Stimulated activated naive B cell treated with anti-CD40 and anti-IgM and Interleukin-4, amounts not matched to agents 10 μg/mL and 1 μg/mL and 100 μg/mL, for 72 hours (primary cell): ENCODE measurements at regions not wholly inside any gene's neighbourhood (a gene's known extent, or its start where the extent isn't known, plus 50 kb on each side); places are given as distances from the start of the nearest gene placed in this dataset.
A peak's percentile ranks its signal among the peaks of the same experiment; 100 is the strongest.

Source experiments
- ATAC-seq, 2 donors: fragments of 150-1000 bp; cut with Tn5 transposase; replicated peaks; 2 replicates each; pipeline ENCODE4 v1.10.0; 2021; ENCODE audit warnings: moderate library complexity in 1 of 2
- DNase-seq: peaks from one replicate; pipeline ENCODE4 v3.0.0; 2021
- H3K27ac Mint-ChIP-seq: one replicate; pipeline ENCODE4 v1.8.0; 2022; ENCODE audit warnings: mild to moderate bottlenecking, mixed read lengths
- H3K27me3 Mint-ChIP-seq, 2 donors: one replicate each; pipeline ENCODE4 v1.8.0; 2022; ENCODE audit warnings: mixed read lengths in 2 of 2
- H3K36me3 Mint-ChIP-seq, 2 donors: one replicate each; pipeline ENCODE4 v1.8.0; 2022; ENCODE audit warnings: mixed read lengths in 2 of 2, mild to moderate bottlenecking in 1 of 2
- H3K4me1 Mint-ChIP-seq, 2 donors: one replicate each; pipeline ENCODE4 v1.8.0; 2022; ENCODE audit warnings: mixed read lengths in 2 of 2, mild to moderate bottlenecking in 1 of 2
- H3K4me3 Mint-ChIP-seq, 2 donors: one replicate each; pipeline ENCODE4 v1.8.0; 2022; ENCODE audit warnings: mild to moderate bottlenecking in 2 of 2, mixed read lengths in 2 of 2, moderate library complexity in 1 of 2
- H3K9me3 Mint-ChIP-seq, 2 donors: one replicate each; pipeline ENCODE4 v1.8.0; 2022; ENCODE audit warnings: mixed read lengths in 2 of 2, mild to moderate bottlenecking in 1 of 2

DNA sequence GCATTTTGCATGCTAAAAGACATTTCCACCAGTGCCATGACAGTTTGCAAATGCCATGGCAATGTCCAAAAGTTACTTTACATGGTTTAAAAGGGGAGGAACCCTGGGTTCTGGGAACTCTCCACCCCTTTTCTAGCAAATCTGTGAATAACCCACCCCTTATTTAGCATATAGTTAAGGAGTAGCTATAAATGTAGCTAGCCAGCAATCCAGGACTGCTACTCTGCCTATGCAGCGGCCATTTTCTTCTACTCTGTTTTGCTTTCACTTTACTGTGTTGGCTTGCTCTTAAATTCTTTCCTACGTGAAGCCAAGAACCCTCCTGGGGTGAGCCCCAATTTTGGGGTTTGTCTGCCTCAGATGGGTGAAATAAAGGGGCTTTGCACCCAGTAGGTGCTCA, 141.0 kb downstream of the PTPN11 start:
- Mint-ChIP-seq H3K27ac (no peak overlapping the region), H3K4me3 (no peak overlapping the region), H3K36me3 (no peaks in the 10 kb centered on the region), H3K4me1 (no peaks in the 10 kb centered on the region), H3K9me3 (no peaks in the 10 kb centered on the region), H3K27me3 (peaks cover 9 to 28% of the 10 kb centered on the region in 2 donors)
- DNase-seq (no peak), ATAC-seq (no peak)

DNA sequence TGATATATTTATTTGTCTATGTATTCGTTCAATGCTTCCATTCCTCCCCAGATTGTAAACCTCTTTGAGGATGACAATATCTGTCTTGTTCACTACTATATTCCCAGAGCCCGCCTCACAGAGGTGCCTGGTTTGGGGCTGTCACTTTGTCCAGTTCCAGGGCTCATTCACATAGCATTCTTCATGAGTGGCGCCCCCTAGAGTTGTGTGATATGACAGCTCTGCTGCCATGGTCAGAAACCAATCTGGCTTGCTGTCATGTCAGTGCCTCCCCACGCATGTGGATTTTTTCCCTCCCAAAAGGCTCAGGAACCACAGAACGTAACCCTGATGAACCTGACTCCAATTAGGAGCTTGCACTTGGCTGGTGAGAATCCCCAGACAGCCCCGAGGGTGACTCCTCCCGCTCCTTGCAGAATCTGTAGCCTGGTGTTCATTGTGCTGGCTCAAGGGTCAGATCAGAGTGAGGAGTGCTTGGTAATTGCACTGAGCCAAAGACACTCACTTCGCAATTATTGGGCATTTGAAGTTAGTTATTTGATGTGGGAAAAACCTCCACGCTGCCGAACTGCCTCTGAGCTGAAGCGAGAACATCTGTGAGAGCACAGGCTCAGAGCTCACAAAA, 145.5 kb downstream of the PTPN11 start:
- Mint-ChIP-seq H3K27me3 (peaks cover 26 to 27% of the 10 kb centered on the region in 2 donors), H3K9me3 (no peaks in the 10 kb centered on the region), H3K4me1 (no peaks in the 10 kb centered on the region), H3K4me3 (no peak overlapping the region), H3K36me3 (no peaks in the 10 kb centered on the region), H3K27ac (no peak overlapping the region)
- ATAC-seq (no peak), DNase-seq (no peak)

DNA sequence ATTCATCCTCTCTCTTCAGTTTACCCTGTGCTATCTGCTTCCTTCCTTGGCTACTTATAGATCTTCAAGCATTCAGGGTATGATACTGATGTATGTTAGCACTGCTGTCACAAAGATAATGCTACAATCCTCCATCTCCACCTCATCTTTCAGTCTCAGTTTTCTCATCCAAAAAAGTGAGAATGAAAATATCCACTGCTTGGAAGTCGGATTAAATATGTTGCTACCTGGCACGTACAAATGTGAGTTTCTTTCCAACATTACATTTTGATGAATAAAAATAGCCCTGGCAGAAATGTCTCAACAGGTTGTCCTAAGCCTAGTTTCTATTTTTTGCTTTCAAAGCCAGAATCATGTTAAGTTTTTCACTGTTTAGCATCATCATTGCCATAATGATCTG, 149.9 kb downstream of the PTPN11 start:
- H3K27me3 Mint-ChIP-seq, result peaks cover 29 to 56% of the 10 kb centered on the region in 2 donors
- ATAC-seq, result no peak

DNA sequence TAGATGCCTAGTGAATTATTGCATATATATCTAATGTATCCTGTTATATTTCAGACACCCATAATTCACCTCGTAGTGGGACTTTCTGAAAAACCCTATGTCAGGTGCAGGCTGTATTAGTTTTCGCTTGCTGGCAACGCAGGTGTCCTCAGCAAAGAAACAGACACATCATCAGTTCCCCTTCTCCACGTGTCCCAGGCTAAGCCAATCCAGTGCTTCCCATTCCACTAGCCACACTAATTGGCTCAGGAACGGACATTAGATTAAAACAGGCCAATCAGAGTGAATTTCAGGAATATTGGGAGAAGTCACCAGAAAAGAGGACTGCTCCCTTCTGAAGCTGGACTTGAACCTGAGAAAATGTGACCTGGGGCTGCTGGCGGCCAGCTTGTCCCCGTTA, 151.3 kb downstream of the PTPN11 start:
- ATAC-seq, result no peak
- Mint-ChIP-seq H3K36me3 (no peaks in the 10 kb centered on the region), H3K27ac (no peak overlapping the region), H3K4me3 (no peak overlapping the region), H3K9me3 (no peaks in the 10 kb centered on the region), H3K27me3 (peaks cover 24 to 60% of the 10 kb centered on the region in 2 donors), H3K4me1 (no peaks in the 10 kb centered on the region)
- no peak for DNase-seq

More for the DNA sequence above, 149.9 kb downstream of the PTPN11 start:
- H3K4me1 Mint-ChIP-seq, result no peaks in the 10 kb centered on the region
- no peaks in the 10 kb centered on the region for H3K36me3 Mint-ChIP-seq
- H3K27ac Mint-ChIP-seq, result no peak overlapping the region
- no peak overlapping the region for H3K4me3 Mint-ChIP-seq
- no peaks in the 10 kb centered on the region for H3K9me3 Mint-ChIP-seq
- DNase-seq, result no peak

DNA sequence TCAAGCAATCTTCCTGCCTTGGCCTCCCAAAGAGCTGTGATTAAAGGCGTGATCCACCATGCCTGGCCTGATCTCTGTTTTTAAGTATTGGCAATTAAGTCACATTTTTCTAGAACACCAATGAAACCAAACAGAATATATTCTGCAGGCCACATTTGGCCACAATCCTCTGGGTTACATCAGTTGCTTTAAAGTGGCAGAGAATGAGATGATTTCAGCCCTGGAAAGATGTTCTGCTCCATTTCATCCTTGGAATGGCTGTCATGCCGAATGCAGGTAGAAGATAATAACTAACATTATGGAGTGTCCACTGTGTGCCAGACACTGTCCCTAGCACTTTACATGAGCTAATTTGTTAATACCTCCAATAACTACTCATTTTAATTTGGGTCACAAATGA, 154.4 kb downstream of the PTPN11 start:
- Mint-ChIP-seq H3K4me1 (no peaks in the 10 kb centered on the region), H3K36me3 (no peaks in the 10 kb centered on the region), H3K27ac (no peak overlapping the region), H3K4me3 (no peak overlapping the region), H3K27me3 (peaks cover 37 to 62% of the 10 kb centered on the region in 2 donors), H3K9me3 (no peaks in the 10 kb centered on the region)
- ATAC-seq (no peak), DNase-seq (no peak)

DNA sequence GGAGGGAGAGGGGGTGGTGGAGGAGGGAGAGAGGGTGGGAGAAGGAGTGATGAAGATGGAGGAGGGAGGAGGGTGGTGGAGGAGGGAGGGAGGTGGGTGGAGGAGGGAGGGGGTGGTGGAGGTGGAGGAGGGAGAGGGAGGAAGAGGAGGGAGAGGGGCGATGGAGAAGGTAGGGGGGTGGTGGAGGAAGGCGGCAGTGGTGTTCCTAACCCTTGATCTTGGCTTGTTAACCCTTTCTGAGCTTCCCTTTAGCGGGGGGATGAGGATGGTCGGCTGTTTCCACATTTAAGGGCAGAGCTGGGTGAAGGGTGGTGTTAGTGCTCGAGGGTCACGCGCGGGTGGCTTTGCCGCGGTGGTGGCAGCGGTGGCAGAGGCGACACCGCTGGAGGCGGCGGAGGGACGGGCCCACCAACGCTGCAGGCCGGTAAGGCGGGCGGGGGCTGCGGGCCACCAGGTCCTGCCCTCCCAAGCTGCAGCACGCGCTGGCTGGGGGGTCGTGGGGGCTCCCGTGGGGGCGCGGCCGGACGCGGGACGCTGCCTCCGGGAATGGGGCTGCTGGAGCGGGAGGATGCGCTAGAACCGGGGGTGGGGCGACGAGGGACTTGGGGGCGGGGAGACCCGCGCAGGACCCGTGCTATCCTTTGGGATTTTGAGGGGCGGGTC, 156.3 kb downstream of the PTPN11 start:
- H3K27ac Mint-ChIP-seq, result no peak overlapping the region
- DNase-seq (no peak), ATAC-seq (no peak)
- no peaks in the 10 kb centered on the region for H3K4me1 Mint-ChIP-seq
- H3K9me3 Mint-ChIP-seq, result no peaks in the 10 kb centered on the region
- no peak overlapping the region for H3K4me3 Mint-ChIP-seq
- H3K27me3 Mint-ChIP-seq, result peaks cover 36 to 53% of the 10 kb centered on the region in 2 donors
- no peaks in the 10 kb centered on the region for H3K36me3 Mint-ChIP-seq

DNA sequence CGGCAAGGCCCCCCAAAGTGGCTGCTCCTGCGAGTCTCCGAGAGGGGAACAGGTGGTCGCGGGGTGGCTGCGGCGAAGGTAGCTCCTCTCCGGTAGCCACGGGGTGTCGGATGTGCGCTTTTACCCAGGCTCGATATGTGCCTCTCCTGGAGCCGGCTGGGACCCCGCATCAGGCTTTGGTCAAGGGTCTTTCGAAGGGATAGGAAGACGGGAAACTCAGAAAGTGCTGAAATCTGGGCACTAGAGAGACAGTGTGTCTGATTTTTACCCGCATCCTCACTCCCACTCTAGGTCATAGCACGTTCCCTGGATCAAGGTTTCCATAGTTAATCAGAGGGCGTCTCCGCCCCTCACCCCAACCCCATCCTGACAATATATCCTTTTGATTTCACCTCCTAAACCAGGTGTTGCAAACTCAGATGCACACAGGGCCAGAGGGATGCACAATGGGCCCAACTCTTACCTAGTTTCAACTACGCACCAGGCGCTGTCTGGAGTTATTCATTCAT, 156.9 kb downstream of the PTPN11 start:
- H3K4me3 Mint-ChIP-seq, result no peak overlapping the region

DNA sequence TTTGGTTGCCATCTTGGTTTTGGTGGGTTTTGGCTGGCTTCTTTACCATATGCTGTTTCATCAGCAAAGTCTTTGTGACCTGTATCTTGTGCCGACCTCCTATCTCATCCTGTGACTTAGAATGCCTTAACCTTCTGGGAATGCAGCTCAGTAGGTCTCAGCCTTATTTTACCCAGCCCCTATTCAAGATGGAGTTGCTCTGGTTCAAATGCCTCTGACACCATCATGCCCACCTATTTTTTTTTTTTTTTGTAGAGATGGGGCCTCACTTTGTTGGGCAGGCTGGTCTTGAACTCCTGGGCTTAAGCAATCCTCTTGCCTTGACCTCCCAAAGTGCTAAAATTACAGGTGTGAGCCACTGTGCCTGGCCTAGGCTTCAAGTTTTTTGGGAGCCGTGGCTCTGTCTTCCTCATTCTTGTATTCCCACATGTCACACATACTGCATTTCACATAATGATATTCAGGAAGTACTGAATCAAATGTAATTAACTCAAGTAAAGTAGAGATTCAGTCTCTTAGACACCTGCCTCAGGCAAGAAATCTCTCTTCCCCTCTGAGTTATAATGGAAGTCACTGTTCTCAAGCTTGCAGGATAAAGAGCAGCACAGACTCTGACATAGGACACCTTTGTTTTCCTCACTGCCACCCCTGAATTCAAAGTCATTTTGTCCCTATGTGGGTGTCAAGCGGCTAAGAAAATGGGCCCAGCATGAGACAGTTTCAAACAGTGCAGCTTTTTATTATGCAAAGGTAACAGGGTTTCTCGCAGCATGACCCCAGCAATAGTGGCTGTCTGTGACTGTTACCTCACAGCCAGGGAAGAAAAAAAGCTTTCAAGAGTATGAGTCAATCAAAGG, 159.0 kb downstream of the PTPN11 start:
- H3K27me3 Mint-ChIP-seq, result peaks cover 42 to 43% of the 10 kb centered on the region in 2 donors
- no peaks in the 10 kb centered on the region for H3K36me3 Mint-ChIP-seq

More for the DNA sequence above, 156.9 kb downstream of the PTPN11 start:
- H3K36me3 Mint-ChIP-seq, result no peaks in the 10 kb centered on the region
- DNase-seq (no peak), ATAC-seq (no peak)
- no peak overlapping the region for H3K27ac Mint-ChIP-seq
- no peaks in the 10 kb centered on the region for H3K4me1 Mint-ChIP-seq
- no peaks in the 10 kb centered on the region for H3K9me3 Mint-ChIP-seq
- peaks cover 37 to 48% of the 10 kb centered on the region in 2 donors for H3K27me3 Mint-ChIP-seq

DNA sequence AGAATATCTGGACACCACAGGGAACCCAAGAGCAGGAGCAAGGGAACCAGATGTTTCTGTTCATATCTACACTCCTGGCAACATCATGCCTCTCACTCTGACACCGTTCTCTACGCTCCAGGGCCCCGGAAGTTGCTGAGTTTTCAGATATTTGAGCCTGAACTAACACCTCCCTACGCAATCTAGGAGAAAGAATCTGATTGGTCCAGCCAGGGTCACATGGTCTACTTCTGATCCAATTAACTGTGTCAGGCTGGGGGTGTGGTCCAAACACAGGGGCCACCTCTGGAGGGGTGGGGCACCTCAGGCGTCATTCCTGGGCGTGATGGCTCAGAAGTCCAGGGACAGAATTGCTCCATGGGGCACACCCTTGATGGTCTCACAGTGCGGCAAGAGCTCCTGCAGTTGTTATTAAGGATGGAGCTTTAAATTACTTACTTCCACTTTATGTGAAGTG, 165.5 kb downstream of the PTPN11 start:
- no peak for DNase-seq
- Mint-ChIP-seq H3K27me3 (peaks cover 34 to 42% of the 10 kb centered on the region in 2 donors), H3K4me3 (no peak overlapping the region), H3K4me1 (no peaks in the 10 kb centered on the region), H3K9me3 (peaks cover 0 to 3% of the 10 kb centered on the region in 2 donors), H3K36me3 (no peaks in the 10 kb centered on the region), H3K27ac (no peak overlapping the region)
- ATAC-seq, result no peak

More for the DNA sequence above, 159.0 kb downstream of the PTPN11 start:
- Mint-ChIP-seq H3K27ac (no peak overlapping the region), H3K4me3 (no peak overlapping the region), H3K9me3 (peaks cover 0 to under 1% of the 10 kb centered on the region in 2 donors), H3K4me1 (no peaks in the 10 kb centered on the region)
- no peak for ATAC-seq
- DNase-seq, result no peak

DNA sequence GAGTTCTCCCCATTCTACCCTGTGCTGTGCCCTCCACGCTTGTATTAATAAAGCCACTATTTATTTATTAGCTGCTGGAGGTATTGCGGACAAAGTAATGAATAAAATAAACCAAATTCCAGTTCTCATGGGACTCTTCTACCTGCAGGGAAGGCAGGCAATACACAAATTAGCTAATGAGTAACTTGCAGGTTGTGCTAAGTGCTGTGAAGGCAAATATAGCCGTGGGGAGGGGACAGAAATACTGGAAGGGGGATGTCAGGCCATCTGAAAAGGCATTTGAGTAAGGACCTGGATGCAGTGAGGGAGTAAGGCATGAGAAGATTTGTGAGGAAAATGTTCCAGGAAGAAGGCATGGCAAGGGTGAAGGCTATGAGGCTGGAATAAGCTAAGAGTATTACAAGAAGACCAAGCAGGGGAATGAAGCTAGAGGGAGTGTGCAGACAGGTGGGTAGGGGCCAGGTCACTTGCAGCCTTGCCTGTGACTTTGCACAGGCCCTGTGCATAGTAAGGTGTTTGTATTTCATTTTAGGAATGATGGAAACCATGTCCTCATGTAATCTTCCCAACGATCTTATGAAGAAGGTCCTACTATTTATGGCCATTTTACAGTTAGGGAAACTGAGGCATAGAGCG, 167.5 kb downstream of the PTPN11 start:
- H3K4me3 Mint-ChIP-seq, result no peak overlapping the region
- DNase-seq (no peak), ATAC-seq (no peak)
- peaks cover 0 to 5% of the 10 kb centered on the region in 2 donors for H3K9me3 Mint-ChIP-seq
- peaks cover 31 to 35% of the 10 kb centered on the region in 2 donors for H3K27me3 Mint-ChIP-seq
- H3K4me1 Mint-ChIP-seq, result no peaks in the 10 kb centered on the region
- H3K36me3 Mint-ChIP-seq, result no peaks in the 10 kb centered on the region
- no peak overlapping the region for H3K27ac Mint-ChIP-seq

DNA sequence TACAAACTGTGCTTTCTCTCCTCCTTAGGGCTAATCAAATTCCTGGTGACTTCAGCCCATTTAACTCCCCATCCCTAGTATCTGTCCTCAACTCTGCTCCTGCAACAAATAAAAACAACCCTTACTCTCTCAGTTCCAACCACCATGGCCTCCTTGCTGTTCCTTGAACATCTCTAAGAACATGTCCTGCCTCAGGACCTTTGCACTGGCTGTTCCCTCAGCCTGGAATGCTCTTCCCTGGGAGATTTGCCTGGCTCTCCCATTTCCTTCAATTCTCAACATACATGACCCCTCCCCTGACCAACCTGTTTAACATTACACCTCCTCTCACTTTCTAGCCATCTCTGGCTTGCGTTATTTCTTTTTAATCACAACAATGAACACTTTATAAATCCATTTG, 170.5 kb downstream of the PTPN11 start:
- ATAC-seq (no peak), DNase-seq (no peak)
- Mint-ChIP-seq H3K4me1 (no peaks in the 10 kb centered on the region), H3K36me3 (no peaks in the 10 kb centered on the region), H3K4me3 (no peak overlapping the region), H3K27me3 (peaks cover 26% of the 10 kb centered on the region in 2 donors), H3K27ac (no peak overlapping the region), H3K9me3 (peaks cover 0 to 7% of the 10 kb centered on the region in 2 donors)

DNA sequence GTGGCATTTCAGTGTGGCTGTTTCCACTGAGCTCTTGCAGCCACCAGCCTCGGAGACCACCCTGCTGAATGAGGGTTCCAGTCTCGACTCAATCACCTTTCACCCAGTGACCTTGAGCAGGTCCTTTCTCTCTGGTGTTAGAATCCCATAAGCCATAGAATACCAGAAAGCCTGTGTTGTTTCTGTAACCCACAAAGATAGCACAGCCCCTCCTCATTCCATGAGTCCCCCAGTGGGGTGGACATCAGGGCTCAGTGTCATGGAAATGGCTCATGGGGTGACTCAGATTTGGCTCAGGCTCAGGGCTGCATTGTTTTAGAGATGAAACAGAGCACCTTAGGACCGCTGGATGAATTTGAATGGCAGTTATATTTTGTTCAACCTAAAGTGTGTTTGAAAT, 171.5 kb downstream of the PTPN11 start:
- Mint-ChIP-seq H3K27ac (no peak overlapping the region), H3K4me1 (peaks cover 0 to under 1% of the 10 kb centered on the region in 2 donors), H3K27me3 (peaks cover 23 to 30% of the 10 kb centered on the region in 2 donors), H3K36me3 (no peaks in the 10 kb centered on the region), H3K9me3 (peaks cover 0 to 7% of the 10 kb centered on the region in 2 donors), H3K4me3 (no peak overlapping the region)
- ATAC-seq, result no peak
- DNase-seq, result no peak

DNA sequence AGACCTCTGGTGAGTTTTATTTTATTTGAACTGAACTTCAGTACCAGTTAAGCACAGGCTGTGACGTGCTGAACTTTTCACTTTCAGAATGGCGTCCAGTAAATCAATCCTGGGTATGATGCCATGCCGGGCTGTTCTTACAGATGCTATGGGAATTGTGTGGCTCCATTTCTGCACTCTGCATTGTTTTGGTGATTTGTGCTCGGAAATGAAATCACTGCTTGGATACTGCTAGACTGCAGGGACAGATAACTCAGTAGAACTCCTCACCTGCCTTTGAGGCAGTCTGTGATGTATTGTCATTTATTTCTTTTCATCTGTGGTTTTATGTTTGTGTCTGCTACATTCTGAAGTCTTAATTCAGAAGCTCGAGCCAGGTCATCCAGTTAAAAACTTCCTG, 172.7 kb downstream of the PTPN11 start:
- ATAC-seq, result no peak
- Mint-ChIP-seq H3K9me3 (peaks cover 3 to 11% of the 10 kb centered on the region in 2 donors), H3K27me3 (peaks cover 30 to 34% of the 10 kb centered on the region in 2 donors), H3K27ac (no peak overlapping the region), H3K4me1 (peaks cover 0 to 5% of the 10 kb centered on the region in 2 donors), H3K36me3 (no peaks in the 10 kb centered on the region), H3K4me3 (no peak overlapping the region)
- no peak for DNase-seq

DNA sequence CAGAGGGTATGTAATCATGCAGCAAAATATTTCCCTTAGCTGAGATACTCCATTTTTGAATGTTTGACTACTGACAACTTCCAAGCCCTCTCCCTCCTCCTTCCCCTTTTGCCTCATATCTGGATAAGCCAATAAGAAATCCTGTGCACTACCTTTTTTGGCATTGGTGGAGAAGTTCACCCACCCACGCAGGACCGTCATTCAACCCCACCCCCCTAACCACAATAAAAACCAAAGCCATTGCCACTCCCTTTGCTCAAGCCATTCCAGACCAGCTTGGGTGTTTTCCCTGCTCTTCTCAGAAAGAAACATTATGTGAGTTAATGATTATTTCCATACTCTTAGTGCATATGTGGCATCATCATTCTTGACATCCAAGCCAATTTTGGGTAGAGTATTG, 176.7 kb downstream of the PTPN11 start:
- Mint-ChIP-seq H3K36me3 (no peaks in the 10 kb centered on the region), H3K27ac (no peak overlapping the region), H3K4me3 (no peak overlapping the region), H3K4me1 (peaks cover 0 to 5% of the 10 kb centered on the region in 2 donors), H3K27me3 (peaks cover 31 to 46% of the 10 kb centered on the region in 2 donors), H3K9me3 (peaks cover 3 to 9% of the 10 kb centered on the region in 2 donors)
- DNase-seq, result no peak
- ATAC-seq, result peak; percentile 19 to 63
